SK-N-SH (cell line): ENCODE measurements at regions not wholly inside any gene's neighbourhood (a gene's known extent, or its start where the extent isn't known, plus 50 kb on each side); places are given as distances from the start of the nearest gene placed in this dataset.

Experiments used
- CTCF ChIA-PET: fragments of 300-600, 350-600 bp; formaldehyde crosslinking; extraction: SDS; loops from one replicate; lab custom pipeline; 2021; lab: Yijun Ruan, JAX
- POLR2A ChIA-PET: fragments of 350-600 bp; sonication (Branson Sonifier 250); formaldehyde crosslinking; extraction: SDS; loops from one replicate; lab custom pipeline; 2020; ENCODE audit warnings: antibody characterized with exemption, inconsistent platforms; lab: Yijun Ruan, JAX
- DNase-seq: peaks from one replicate; pipeline ENCODE4 v3.0.0; 2012
- H2AFZ ChIP-seq: fragments of 200-600 bp; sonication (generic); 2 replicates; pipeline ENCODE4 v1.8.1; 2016; ENCODE audit warnings: antibody characterized with exemption, mild to moderate bottlenecking, low read depth
- H3F3A ChIP-seq: fragments of 200-600 bp; sonication (generic); replicated peaks from 2 replicates; pipeline ENCODE3; 2016; ENCODE audit warnings: antibody characterized with exemption, mild to moderate bottlenecking; ENCODE audit not compliant: insufficient read depth
- H3K27ac ChIP-seq, 2 experiments: fragments of 200-500 bp in 1 of 2; fragments of 200-600 bp in 1 of 2; sonication (Bioruptor generic) in 1 of 2; sonication (generic), shearing (Covaris generic) in 1 of 2; 2 replicates each; pipeline versions ENCODE4 v1.5.1 to v1.6.1; 2014 to 2016; ENCODE audit warnings: low read depth in 2 of 2, inconsistent platforms in 1 of 2, low read length in 1 of 2, mild to moderate bottlenecking in 1 of 2, mixed read lengths in 1 of 2
- H3K27me3 ChIP-seq: fragments of 200-600 bp; sonication (generic), shearing (Covaris generic); 2 replicates; pipeline ENCODE4 v1.6.1; 2016; ENCODE audit warnings: mixed run types; ENCODE audit not compliant: insufficient read depth
- H3K36me3 ChIP-seq, 2 experiments: fragments of 200-500 bp in 1 of 2; fragments of 200-600 bp in 1 of 2; sonication (Bioruptor generic) in 1 of 2; sonication (generic) in 1 of 2; replicated peaks in 1 of 2; 2 replicates each; pipeline versions ENCODE3 to v1.5.1; 2014 to 2016; ENCODE audit warnings: low read length in 1 of 2, mild to moderate bottlenecking in 1 of 2; ENCODE audit not compliant: insufficient read depth in 2 of 2, control insufficient read depth in 1 of 2
- H3K4me1 ChIP-seq, 2 experiments: fragments of 200-500 bp in 1 of 2; fragments of 200-600 bp in 1 of 2; sonication (Bioruptor generic) in 1 of 2; sonication (generic), shearing (Covaris generic) in 1 of 2; 2 replicates each; pipeline versions ENCODE4 v1.5.1 to v1.6.1; 2014 to 2016; ENCODE audit warnings: low read depth in 1 of 2, low read length in 1 of 2, mixed run types in 1 of 2; ENCODE audit not compliant: insufficient read depth in 2 of 2, control insufficient read depth in 1 of 2
- H3K4me2 ChIP-seq: fragments of 200-600 bp; sonication (generic), shearing (Covaris generic); 2 replicates; pipeline ENCODE4 v1.6.1; 2017; ENCODE audit warnings: mixed run types
- H3K4me3 ChIP-seq, 2 experiments: fragments of 200-500 bp in 1 of 2; fragments of 200-600 bp in 1 of 2; sonication (Bioruptor generic) in 1 of 2; sonication (generic), shearing (Covaris generic) in 1 of 2; 2 replicates each; pipeline versions ENCODE4 v1.5.1 to v1.8.1; 2014 to 2016; ENCODE audit warnings: low read depth in 2 of 2, inconsistent platforms in 1 of 2, low read length in 1 of 2, mild to moderate bottlenecking in 1 of 2, mixed read lengths in 1 of 2, moderate library complexity in 1 of 2
- H3K79me2 ChIP-seq: fragments of 200-600 bp; sonication (generic); 2 replicates; pipeline ENCODE4 v1.8.1; 2017; ENCODE audit warnings: mild to moderate bottlenecking; ENCODE audit not compliant: insufficient read depth
- H3K9ac ChIP-seq: fragments of 200-600 bp; sonication (generic); 2 replicates; pipeline ENCODE4 v1.6.1; 2017; ENCODE audit warnings: mixed run types
- H3K9me2 ChIP-seq: fragments of 200-600 bp; sonication (generic); 2 replicates; pipeline ENCODE4 v1.6.1; 2017; ENCODE audit warnings: mixed run types
- H3K9me3 ChIP-seq: fragments of 200-600 bp; sonication (generic); 2 replicates; pipeline ENCODE4 v1.6.1; 2017; ENCODE audit warnings: mixed run types, mild to moderate bottlenecking, moderate library complexity
- H4K20me1 ChIP-seq: fragments of 200-600 bp; sonication (generic); 2 replicates; pipeline ENCODE4 v1.6.1; 2017; ENCODE audit warnings: mild to moderate bottlenecking, mixed run types; ENCODE audit not compliant: insufficient read depth
- EZH2phosphoT487 ChIP-seq: fragments of 200-600 bp; sonication (generic); IDR thresholded peaks from 2 replicates; pipeline ENCODE4 v1.6.1; 2017; ENCODE audit warnings: low read depth, mixed run types, mild to moderate bottlenecking, antibody characterized with exemption, moderate library complexity, borderline replicate concordance
- FOSL2 ChIP-seq: IDR thresholded peaks from 2 replicates; pipeline ENCODE4 v1.4.0; 2012; ENCODE audit warnings: low read depth, mild to moderate bottlenecking, moderate library complexity, borderline replicate concordance
- GABPA ChIP-seq: IDR thresholded peaks from 2 replicates; pipeline ENCODE4 v1.4.0; 2012; ENCODE audit warnings: low read depth, mild to moderate bottlenecking
- GATA2 ChIP-seq: sonication (generic); formaldehyde crosslinking; IDR thresholded peaks from 2 replicates; pipeline ENCODE4 v1.5.0; 2020; ENCODE audit warnings: mild to moderate bottlenecking, missing genetic modification reagents
- JUND ChIP-seq: IDR thresholded peaks from 2 replicates; pipeline ENCODE4 v1.4.0; 2012
- MEF2A ChIP-seq: IDR thresholded peaks from 2 replicates; pipeline ENCODE4 v1.4.0; 2012; ENCODE audit warnings: low read depth, borderline replicate concordance
- RFX5 ChIP-seq: IDR thresholded peaks from 2 replicates; pipeline ENCODE4 v1.6.1; 2012; ENCODE audit warnings: mild to moderate bottlenecking, improper control_type of control experiment, low read length
- USF2 ChIP-seq: fragments of 150-350 bp; IDR thresholded peaks from 2 replicates; pipeline ENCODE4 v1.6.1; 2017; ENCODE audit warnings: antibody characterized with exemption, low read length, low read depth, borderline replicate concordance
- YY1 ChIP-seq: IDR thresholded peaks from 2 replicates; pipeline ENCODE4 v1.4.0; 2012; ENCODE audit warnings: low read depth, mild to moderate bottlenecking
- ZBTB33 ChIP-seq: IDR thresholded peaks from 2 replicates; pipeline ENCODE4 v1.4.0; 2012; ENCODE audit warnings: low read depth, borderline replicate concordance
- WGBS: methylation state at CpG from one replicate; pipeline ENCODE4 v1.1.6; 2017; ENCODE audit warnings: low lambda C conversion rate; 5-methylcytosine and 5-hydroxymethylcytosine counted together
- TF ChIP-seq, protein P1 (sequence below): IDR thresholded peaks from 2 replicates; pipeline ENCODE4 v1.6.1; 2012; ENCODE audit warnings: mild to moderate bottlenecking, low read depth, low read length, moderate library complexity

DNA sequence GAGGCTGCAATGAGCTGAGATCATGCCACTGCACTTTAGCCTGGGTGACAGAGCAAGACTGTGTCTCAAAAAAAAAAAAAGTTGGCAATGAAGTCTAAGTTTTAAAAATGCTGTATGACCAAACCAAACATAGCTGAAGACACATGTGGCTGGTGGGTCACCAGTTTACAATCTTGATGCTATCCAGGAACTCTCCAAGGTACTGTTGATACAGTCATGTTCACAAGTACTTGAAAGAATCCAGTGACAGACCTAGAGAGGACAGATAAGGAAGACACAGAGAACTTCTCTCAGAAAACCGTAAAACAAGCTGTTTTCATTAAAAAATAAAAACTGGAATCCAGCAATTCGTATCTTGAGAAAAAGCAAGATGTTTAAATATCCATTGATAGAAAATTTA lies 95.7 kb downstream of the ACTBL2 start:
- TF ChIP-seq, protein P1, sequence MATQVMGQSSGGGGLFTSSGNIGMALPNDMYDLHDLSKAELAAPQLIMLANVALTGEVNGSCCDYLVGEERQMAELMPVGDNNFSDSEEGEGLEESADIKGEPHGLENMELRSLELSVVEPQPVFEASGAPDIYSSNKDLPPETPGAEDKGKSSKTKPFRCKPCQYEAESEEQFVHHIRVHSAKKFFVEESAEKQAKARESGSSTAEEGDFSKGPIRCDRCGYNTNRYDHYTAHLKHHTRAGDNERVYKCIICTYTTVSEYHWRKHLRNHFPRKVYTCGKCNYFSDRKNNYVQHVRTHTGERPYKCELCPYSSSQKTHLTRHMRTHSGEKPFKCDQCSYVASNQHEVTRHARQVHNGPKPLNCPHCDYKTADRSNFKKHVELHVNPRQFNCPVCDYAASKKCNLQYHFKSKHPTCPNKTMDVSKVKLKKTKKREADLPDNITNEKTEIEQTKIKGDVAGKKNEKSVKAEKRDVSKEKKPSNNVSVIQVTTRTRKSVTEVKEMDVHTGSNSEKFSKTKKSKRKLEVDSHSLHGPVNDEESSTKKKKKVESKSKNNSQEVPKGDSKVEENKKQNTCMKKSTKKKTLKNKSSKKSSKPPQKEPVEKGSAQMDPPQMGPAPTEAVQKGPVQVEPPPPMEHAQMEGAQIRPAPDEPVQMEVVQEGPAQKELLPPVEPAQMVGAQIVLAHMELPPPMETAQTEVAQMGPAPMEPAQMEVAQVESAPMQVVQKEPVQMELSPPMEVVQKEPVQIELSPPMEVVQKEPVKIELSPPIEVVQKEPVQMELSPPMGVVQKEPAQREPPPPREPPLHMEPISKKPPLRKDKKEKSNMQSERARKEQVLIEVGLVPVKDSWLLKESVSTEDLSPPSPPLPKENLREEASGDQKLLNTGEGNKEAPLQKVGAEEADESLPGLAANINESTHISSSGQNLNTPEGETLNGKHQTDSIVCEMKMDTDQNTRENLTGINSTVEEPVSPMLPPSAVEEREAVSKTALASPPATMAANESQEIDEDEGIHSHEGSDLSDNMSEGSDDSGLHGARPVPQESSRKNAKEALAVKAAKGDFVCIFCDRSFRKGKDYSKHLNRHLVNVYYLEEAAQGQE = peak; percentile 94
- no peak for TF ChIP-seq GATA2 (CRISPR knock-in tag)
- Histone ChIP-seq H3K27me3 (no peaks in the 10 kb centered on the region), H3K9me2 (no peaks in the 10 kb centered on the region), H3K9ac (no peak overlapping the region), H3K36me3 (no peaks in the 10 kb centered on the region), H3K79me2 (no peaks in the 10 kb centered on the region), H3F3A (peaks cover 13% of the 10 kb centered on the region), H4K20me1 (no peaks in the 10 kb centered on the region), H3K9me3 (no peaks in the 10 kb centered on the region), H2AFZ (no peak overlapping the region), H3K4me1 (peaks cover 8 to 14% of the 10 kb centered on the region in 2 experiments; a peak in 2 of 4 replicates), H3K4me2 (no peak overlapping the region), H3K4me3 (no peak overlapping the region), H3K27ac (no peak overlapping the region)
- DNase-seq = no peak
- CTCF ChIA-PET = interaction anchor here (1.2 kb wide), 1 partner anchor 89 kb away, joined by 3 read pairs; no protein-coding TSS in a partner anchor
- 65% methylated on average over 2 of the region's 2 CpGs for WGBS
- POLR2A ChIA-PET = no interaction called here

- peak overlapping the region; percentile 57; the same call in 1 of the 2 replicates for H3K9ac ChIP-seq
- peak overlapping the region; percentile 92 to 96 for H3K27ac ChIP-seq
- H3K79me2 ChIP-seq = no peaks in the 10 kb centered on the region
- no peaks in the 10 kb centered on the region for H3K9me2 ChIP-seq
- 1% methylated on average over 8 of the region's 9 CpGs for WGBS
- no peaks in the 10 kb centered on the region for H3K27me3 ChIP-seq
- H4K20me1 ChIP-seq = no peaks in the 10 kb centered on the region
- no peaks in the 10 kb centered on the region for H3K36me3 ChIP-seq
- H3F3A ChIP-seq = peaks cover 13% of the 10 kb centered on the region
- peak; percentile 69 for DNase-seq
- no peaks in the 10 kb centered on the region for H3K9me3 ChIP-seq
- H3K4me3 ChIP-seq = peak overlapping the region in 1 of 2 experiments; percentile 52; a peak in 3 of 4 replicates
- peak overlapping the region; percentile 26 for H2AFZ ChIP-seq
- ChIA-PET CTCF (interaction anchor here (0.7 to 1.6 kb wide), 6 partner anchors 28 to 504 kb away, joined by 3 to 8 read pairs (median 3); no protein-coding TSS in a partner anchor), POLR2A (interaction anchor here (0.6 to 0.9 kb wide), 2 partner anchors 13 to 210 kb away, joined by 3 to 4 read pairs; no protein-coding TSS in a partner anchor)
- H3K4me2 ChIP-seq = peak overlapping the region; percentile 75
- H3K4me1 ChIP-seq = peaks cover 8 to 14% of the 10 kb centered on the region in 2 experiments; a peak in 2 of 4 replicates
- peak; percentile 87 for TF ChIP-seq FOSL2
- no peak for TF ChIP-seq EZH2phosphoT487
- no peak for TF ChIP-seq YY1
- peak; percentile 62; the same call in 1 of the 2 replicates for TF ChIP-seq GABPA
- TF ChIP-seq MEF2A = peak; percentile 78; the same call in 1 of the 2 replicates
- no peak for TF ChIP-seq RFX5
- TF ChIP-seq GATA2 (CRISPR knock-in tag) = peak; percentile 99
- peak; percentile 86 for TF ChIP-seq JUND
- TF ChIP-seq, protein P1 = no peak
- TF ChIP-seq USF2 = no peak
- TF ChIP-seq ZBTB33 = peak; percentile 53; the same call in 1 of the 2 replicates
Measured at GRCh38 chr5:57383093-57383861, 99.3 kb downstream of the ACTBL2 start.
